PC-3 (cell line): ENCODE measurements at regions not wholly inside any gene's neighbourhood (a gene's known extent, or its start where the extent isn't known, plus 50 kb on each side); places are given as distances from the start of the nearest gene placed in this dataset.
A peak's percentile ranks its signal among the peaks of the same experiment; 100 is the strongest.

Source experiments
- ATAC-seq: fragments of 200-7000 bp; cut with Tn5 transposase; 2 replicates; pipeline ENCODE4 v1.9.1; 2020; ENCODE audit warnings: mild to moderate bottlenecking, moderate library complexity
- BruUV-seq: library from RNA; stranded (reverse); fragments of 400-500 nt; replicated peaks from 2 replicates; lab custom pipeline; 2021; lab: Mats Ljungman, UMichigan
- CTCF ChIA-PET: fragments of 300-600 bp; sonication (Branson Sonifier 250); formaldehyde crosslinking; loops from one replicate; lab custom pipeline; 2022; ENCODE audit warnings: antibody characterized with exemption; lab: Charles Lee
- POLR2A ChIA-PET: fragments of 300-600 bp; sonication (Branson Sonifier 250); formaldehyde crosslinking; loops from one replicate; lab custom pipeline; 2022; ENCODE audit warnings: antibody characterized with exemption; ENCODE audit not compliant: unreplicated experiment; lab: Charles Lee
- DNase-seq: peaks from one replicate; pipeline ENCODE4 v3.0.0-alpha.2; 2015
- H2AFZ ChIP-seq: fragments of 300-600 bp; sonication (generic); 2 replicates; pipeline ENCODE4 v1.6.0; 2016; ENCODE audit warnings: antibody characterized with exemption, low read length
- H3F3A ChIP-seq: fragments of 300-600 bp; sonication (generic); one replicate; pipeline ENCODE4 v1.6.0; 2017; ENCODE audit warnings: antibody characterized with exemption, low read length, control low read depth, mild to moderate bottlenecking; ENCODE audit not compliant: unreplicated experiment
- H3K27ac ChIP-seq: fragments of 300-600 bp; sonication (generic); 2 replicates; pipeline ENCODE4 v1.5.1; 2016; ENCODE audit warnings: mild to moderate bottlenecking, low read length
- H3K27me3 ChIP-seq: fragments of 300-600 bp; sonication (generic); 2 replicates; pipeline ENCODE4 v1.6.1; 2016; ENCODE audit warnings: low read length, mixed read lengths
- H3K36me3 ChIP-seq: fragments of 300-600 bp; sonication (generic); 2 replicates; pipeline ENCODE4 v1.6.1; 2016; ENCODE audit warnings: low read depth, mixed run types, low read length, mixed read lengths
- H3K4me1 ChIP-seq: fragments of 300-600 bp; sonication (generic); 2 replicates; pipeline ENCODE4 v1.5.1; 2016; ENCODE audit warnings: low read length; ENCODE audit not compliant: insufficient read depth
- H3K4me2 ChIP-seq: fragments of 300-600 bp; sonication (generic); 2 replicates; pipeline ENCODE4 v1.6.0; 2016; ENCODE audit warnings: low read length
- H3K4me3 ChIP-seq: fragments of 300-600 bp; sonication (generic); 2 replicates; pipeline ENCODE4 v1.5.1; 2016; ENCODE audit warnings: mild to moderate bottlenecking, low read length, mixed read lengths
- H3K79me2 ChIP-seq: fragments of 300-600 bp; sonication (generic); 2 replicates; pipeline ENCODE4 v1.6.1; 2017; ENCODE audit warnings: low read length, mixed read lengths
- H3K9ac ChIP-seq: fragments of 300-600 bp; sonication (generic); 2 replicates; pipeline ENCODE4 v1.6.0; 2016; ENCODE audit warnings: mild to moderate bottlenecking, low read length
- H3K9me2 ChIP-seq: fragments of 300-600 bp; sonication (generic); replicated peaks from 2 replicates; pipeline ENCODE4 v1.6.1; 2016; ENCODE audit warnings: mixed run types, low read length, mixed read lengths
- H3K9me3 ChIP-seq: fragments of 300-600 bp; sonication (generic); 2 replicates; pipeline ENCODE4 v1.6.1; 2016; ENCODE audit warnings: low read length, mixed read lengths
- H4K20me1 ChIP-seq: fragments of 300-600 bp; sonication (generic); 2 replicates; pipeline ENCODE4 v1.6.1; 2016; ENCODE audit warnings: low read length, mixed read lengths
- EZH2 ChIP-seq: fragments of 300-600 bp; sonication (generic); IDR thresholded peaks from one replicate; pipeline ENCODE4 v1.6.1; 2017; ENCODE audit warnings: antibody characterized with exemption, mild to moderate bottlenecking, low read length; ENCODE audit not compliant: unreplicated experiment
- EZH2phosphoT487 ChIP-seq: fragments of 300-600 bp; sonication (generic); IDR thresholded peaks from 2 replicates; pipeline ENCODE4 v1.6.1; 2018; ENCODE audit warnings: mild to moderate bottlenecking, antibody characterized with exemption, low read length, borderline replicate concordance
- intact Hi-C: fragments of 100-400 bp; cut with micrococcal nuclease; formaldehyde crosslinking; loops from 2 replicates; pipeline ENCODE4 v1.9.0; 2023
- TF ChIP-seq, protein P1 (sequence below): fragments of 300-600 bp; sonication (generic); conservative IDR thresholded peaks from 2 replicates; pipeline ENCODE4 v1.5.1; 2017; ENCODE audit warnings: antibody characterized with exemption, low read depth, mild to moderate bottlenecking, low read length

DNA sequence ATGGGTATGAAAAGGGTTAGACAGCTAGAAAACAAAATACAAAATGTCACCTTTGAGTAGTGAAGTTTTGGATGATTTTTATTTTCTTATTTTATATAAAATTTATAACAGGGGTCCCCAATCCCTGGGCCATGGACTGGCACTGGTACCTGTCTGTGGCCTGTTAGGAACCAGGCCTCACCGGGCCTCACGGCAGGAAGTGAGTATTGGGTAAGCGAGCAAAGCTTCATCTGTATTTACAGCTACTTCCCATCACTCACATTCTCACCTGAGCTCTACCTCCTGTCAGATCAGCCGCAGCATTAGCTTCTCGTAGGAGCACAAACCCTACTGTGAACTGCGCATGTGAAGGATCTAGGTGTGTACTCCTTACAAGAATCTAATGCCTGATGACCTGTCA, 202.8 kb upstream of the TWIST2 start:
- no TSS peak for BruUV-seq
- no peak overlapping the region for H2AFZ ChIP-seq
- intact Hi-C loops = loop anchor here (5.0 kb wide), 1 partner anchor 37 kb away; no protein-coding TSS in a partner anchor
- H4K20me1 ChIP-seq = no peaks in the 10 kb centered on the region
- ATAC-seq (no peak), DNase-seq (no peak)
- H3F3A ChIP-seq = no peaks in the 10 kb centered on the region
- peak overlapping the region; percentile 71; the same call in 1 of the 2 replicates for H3K4me2 ChIP-seq
- H3K27me3 ChIP-seq = no peaks in the 10 kb centered on the region
- H3K9me3 ChIP-seq = no peaks in the 10 kb centered on the region
- no peak overlapping the region for H3K4me3 ChIP-seq
- peak overlapping the region; percentile 95 for H3K27ac ChIP-seq
- no peaks in the 10 kb centered on the region for H3K9me2 ChIP-seq
- no peaks in the 10 kb centered on the region for H3K36me3 ChIP-seq
- TF ChIP-seq, protein P1, sequence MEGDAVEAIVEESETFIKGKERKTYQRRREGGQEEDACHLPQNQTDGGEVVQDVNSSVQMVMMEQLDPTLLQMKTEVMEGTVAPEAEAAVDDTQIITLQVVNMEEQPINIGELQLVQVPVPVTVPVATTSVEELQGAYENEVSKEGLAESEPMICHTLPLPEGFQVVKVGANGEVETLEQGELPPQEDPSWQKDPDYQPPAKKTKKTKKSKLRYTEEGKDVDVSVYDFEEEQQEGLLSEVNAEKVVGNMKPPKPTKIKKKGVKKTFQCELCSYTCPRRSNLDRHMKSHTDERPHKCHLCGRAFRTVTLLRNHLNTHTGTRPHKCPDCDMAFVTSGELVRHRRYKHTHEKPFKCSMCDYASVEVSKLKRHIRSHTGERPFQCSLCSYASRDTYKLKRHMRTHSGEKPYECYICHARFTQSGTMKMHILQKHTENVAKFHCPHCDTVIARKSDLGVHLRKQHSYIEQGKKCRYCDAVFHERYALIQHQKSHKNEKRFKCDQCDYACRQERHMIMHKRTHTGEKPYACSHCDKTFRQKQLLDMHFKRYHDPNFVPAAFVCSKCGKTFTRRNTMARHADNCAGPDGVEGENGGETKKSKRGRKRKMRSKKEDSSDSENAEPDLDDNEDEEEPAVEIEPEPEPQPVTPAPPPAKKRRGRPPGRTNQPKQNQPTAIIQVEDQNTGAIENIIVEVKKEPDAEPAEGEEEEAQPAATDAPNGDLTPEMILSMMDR = no peak
- TF ChIP-seq EZH2phosphoT487 (no peak), EZH2 (no peak)
- CTCF ChIA-PET = interaction anchor here (0.6 kb wide), 1 partner anchor 135 kb away, joined by 3 read pairs; no protein-coding TSS in a partner anchor
- POLR2A ChIA-PET = no interaction called here
- no peaks in the 10 kb centered on the region for H3K79me2 ChIP-seq
- peak overlapping the region; percentile 61; the same call in 1 of the 2 replicates for H3K9ac ChIP-seq
- peaks cover 35% of the 10 kb centered on the region for H3K4me1 ChIP-seq

DNA sequence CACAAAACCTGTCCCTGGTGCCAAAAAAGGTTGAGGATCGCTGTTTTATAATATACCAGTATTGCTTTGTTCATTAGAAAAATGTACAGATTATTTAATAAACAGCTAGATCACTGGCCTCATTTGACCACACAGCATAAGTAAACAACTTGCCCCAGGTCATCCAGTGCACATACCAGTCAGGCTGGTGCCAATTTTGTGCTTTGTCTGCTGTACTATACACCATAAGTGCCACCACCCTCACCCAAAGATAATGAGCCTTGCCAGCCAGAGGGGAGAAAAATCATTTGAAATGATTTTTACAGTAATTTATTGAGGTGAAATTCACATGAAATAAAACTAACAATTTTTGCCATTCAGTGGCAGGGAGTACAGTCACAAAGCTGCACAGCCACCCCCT, 202.2 kb upstream of the TWIST2 start:
- no peak overlapping the region for H3K9ac ChIP-seq
- H4K20me1 ChIP-seq = no peaks in the 10 kb centered on the region
- H3K79me2 ChIP-seq = no peaks in the 10 kb centered on the region
- no peaks in the 10 kb centered on the region for H3K36me3 ChIP-seq
- H3K27ac ChIP-seq = 0 out of 2 replicates have a peak overlapping the region, but pooled peaks have one; percentile 95
- peaks cover 35% of the 10 kb centered on the region for H3K4me1 ChIP-seq
- H3K9me3 ChIP-seq = no peaks in the 10 kb centered on the region
- H3F3A ChIP-seq = no peaks in the 10 kb centered on the region
- no peak for ATAC-seq
- no peak overlapping the region for H3K4me2 ChIP-seq
- H2AFZ ChIP-seq = no peak overlapping the region
- H3K4me3 ChIP-seq = no peak overlapping the region
- intact Hi-C loops = loop anchor here (5.0 kb wide), 1 partner anchor 37 kb away; no protein-coding TSS in a partner anchor
- POLR2A ChIA-PET = no interaction called here
- TF ChIP-seq, protein P1 = no peak
- no peak for TF ChIP-seq EZH2
- H3K27me3 ChIP-seq = no peaks in the 10 kb centered on the region
- CTCF ChIA-PET = no interaction called here
- no peaks in the 10 kb centered on the region for H3K9me2 ChIP-seq
- DNase-seq = no peak
- no TSS peak for BruUV-seq

DNA sequence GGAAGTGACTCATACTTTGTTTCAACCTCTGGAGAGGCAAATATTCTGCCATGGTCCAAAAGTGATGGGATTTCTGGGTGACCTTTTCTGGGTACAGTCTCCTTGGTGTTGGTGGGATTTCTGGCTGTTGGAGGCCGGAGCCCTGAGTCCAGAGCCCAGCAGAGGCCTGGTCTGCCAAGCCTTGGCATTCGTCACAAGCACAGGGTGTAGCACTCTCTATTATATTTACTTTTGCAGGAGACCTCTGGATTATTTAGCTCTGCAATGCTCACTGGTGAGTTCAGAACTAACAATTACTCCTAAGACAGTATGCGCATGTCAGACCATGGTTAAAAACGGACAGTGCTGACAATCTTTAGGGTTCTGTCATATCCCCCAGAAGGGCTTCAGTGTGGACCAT, 201.6 kb upstream of the TWIST2 start:
- Histone ChIP-seq H3K36me3 (no peaks in the 10 kb centered on the region), H3K4me2 (no peak overlapping the region), H4K20me1 (no peaks in the 10 kb centered on the region), H3K79me2 (no peaks in the 10 kb centered on the region), H2AFZ (no peak overlapping the region), H3K9me3 (no peaks in the 10 kb centered on the region), H3K9ac (no peak overlapping the region), H3F3A (no peaks in the 10 kb centered on the region), H3K27me3 (no peaks in the 10 kb centered on the region), H3K4me3 (no peak overlapping the region), H3K27ac (no peak overlapping the region), H3K4me1 (peaks cover 35% of the 10 kb centered on the region), H3K9me2 (no peaks in the 10 kb centered on the region)
- no TSS peak for BruUV-seq
- POLR2A ChIA-PET = no interaction called here
- CTCF ChIA-PET = no interaction called here
- intact Hi-C loops = loop anchor here (5.0 kb wide), 1 partner anchor 36 kb away; no protein-coding TSS in a partner anchor
- no peak for TF ChIP-seq EZH2phosphoT487
- TF ChIP-seq, protein P1 = no peak
- no peak for TF ChIP-seq EZH2
- DNase-seq (no peak), ATAC-seq (no peak)
